ENCODE measurements at regions not wholly inside any gene's neighbourhood (a gene's known extent, or its start where the extent isn't known, plus 50 kb on each side); places are given as distances from the start of the nearest gene placed in this dataset.

- 0 out of 4 replicates have a peak, but pooled peaks of 1 of the 2 experiments have one; percentile 23 for TF ChIP-seq MAZ (CRISPR knock-in tag; conservative IDR thresholded peaks at IDR 0.05 in 1 of 2, IDR thresholded peaks at IDR 0.05 in 1 of 2)
- peak; percentile 95 for TF ChIP-seq ESRRA (IDR thresholded peaks at IDR 0.05; ENCODE audit: borderline replicate concordance, low read depth)
- 0 out of 2 replicates have a peak, but pooled peaks have one; percentile 52 for TF ChIP-seq ZNF766 (CRISPR knock-in tag; conservative IDR thresholded peaks at IDR 0.05)
- TF ChIP-seq MTA1 (IDR thresholded peaks at IDR 0.05; ENCODE audit: borderline replicate concordance) = peak; percentile 80; the same call in 1 of the 2 replicates
- TF ChIP-seq CBX3 (IDR thresholded peaks at IDR 0.05; ENCODE audit: borderline replicate concordance in 1 of 2, low read length in 2 of 2) = peak in 1 of 2 experiments; percentile 15; a peak in 1 of 3 replicates
- no peak for TF ChIP-seq RREB1 (CRISPR knock-in tag; IDR thresholded peaks at IDR 0.05)
- TF ChIP-seq ZBTB49 (CRISPR knock-in tag; IDR thresholded peaks at IDR 0.05; ENCODE audit: borderline replicate concordance) = no peak
- no peak for TF ChIP-seq NR2C1 (IDR thresholded peaks at IDR 0.05)
- TF ChIP-seq NR2C1 (tag; IDR thresholded peaks at IDR 0.05) = peak; percentile 69
- TF ChIP-seq ZNF512 (tag; IDR thresholded peaks at IDR 0.05) = peak; percentile 52; the same call in 1 of the 2 replicates
- no peak for TF ChIP-seq SLC30A9 (CRISPR knock-in tag; IDR thresholded peaks at IDR 0.05)
- TF ChIP-seq DPF2 (IDR thresholded peaks at IDR 0.05) = peak; percentile 87
- no peak for TF ChIP-seq SAFB2 (IDR thresholded peaks at IDR 0.05; ENCODE audit: borderline replicate concordance, low read depth, low read length, severe bottlenecking)
- TF ChIP-seq JUND (IDR thresholded peaks at IDR 0.05; ENCODE audit: borderline replicate concordance, low read depth, low read length) = peak; percentile 96
- peak; percentile 98 for TF ChIP-seq JUND (tag; IDR thresholded peaks at IDR 0.05; ENCODE audit: borderline replicate concordance, low read depth, low read length)
- TF ChIP-seq GATA2 (CRISPR knock-in tag; IDR thresholded peaks at IDR 0.05) = peak; percentile 87
- peak; percentile 60; the same call in 1 of the 2 replicates for TF ChIP-seq HES1 (IDR thresholded peaks at IDR 0.05; ENCODE audit: low read depth)
Measured at GRCh38 chr4:128461291-128462102, 173.9 kb upstream of the PGRMC2 start (continued).
